H1 (cell line): ENCODE measurements at regions not wholly inside any gene's neighbourhood (a gene's known extent, or its start where the extent isn't known, plus 50 kb on each side); places are given as distances from the start of the nearest gene placed in this dataset.

ENCODE experiments used
- CTCF ChIA-PET: fragments of 300-600 bp; sonication (Branson Sonifier 250); formaldehyde crosslinking; loops from one replicate; lab custom pipeline; 2021; ENCODE audit not compliant: partially characterized antibody; lab: Charles Lee
- POLR2A ChIA-PET: fragments of 300-600 bp; sonication (Branson Sonifier 250); formaldehyde crosslinking; loops from one replicate; lab custom pipeline; 2021; ENCODE audit warnings: inconsistent platforms; ENCODE audit not compliant: partially characterized antibody; lab: Charles Lee
- DNase-seq, 2 experiments: peaks; one replicate each; pipeline versions ENCODE4 v3.0.0 to v3.0.0-alpha.2; 2010 to 2022; ENCODE audit warnings: low spot score in 2 of 2, low read depth in 1 of 2, mixed read lengths in 1 of 2
- FAIRE-seq: peaks from 2 replicates; lab custom pipeline; 2011; peaks lifted over from hg19 to GRCh38; lab: Jason Lieb, UNC
- H2AFZ ChIP-seq: 2 replicates; pipeline ENCODE4 v1.8.1; 2012; ENCODE audit warnings: low read length, inconsistent platforms
- H2AK5ac ChIP-seq: 2 replicates; pipeline ENCODE4 v1.6.1; 2013; ENCODE audit warnings: low read depth, low read length
- H2BK120ac ChIP-seq: replicated peaks from 2 replicates; pipeline ENCODE3; 2013; ENCODE audit warnings: low read depth, low read length, inconsistent platforms
- H2BK12ac ChIP-seq: 2 replicates; pipeline ENCODE4 v1.6.1; 2013; ENCODE audit warnings: low read depth, low read length
- H2BK15ac ChIP-seq: 2 replicates; pipeline ENCODE4 v1.6.1; 2013; ENCODE audit warnings: low read length
- H2BK20ac ChIP-seq: 2 replicates; pipeline ENCODE4 v1.6.1; 2013; ENCODE audit warnings: low read length
- H2BK5ac ChIP-seq: 2 replicates; pipeline ENCODE4 v1.6.1; 2013; ENCODE audit warnings: low read depth, low read length
- H3K14ac ChIP-seq: 2 replicates; pipeline ENCODE4 v1.6.1; 2013; ENCODE audit warnings: inconsistent platforms; ENCODE audit not compliant: insufficient read length
- H3K18ac ChIP-seq: 2 replicates; pipeline ENCODE4 v1.6.1; 2013; ENCODE audit warnings: low read length; ENCODE audit errors: extremely low read depth
- H3K23ac ChIP-seq: 2 replicates; pipeline ENCODE4 v1.6.1; 2013; ENCODE audit warnings: inconsistent platforms; ENCODE audit not compliant: insufficient read length
- H3K23me2 ChIP-seq: 2 replicates; pipeline ENCODE4 v1.6.1; 2013; ENCODE audit warnings: low read depth, low read length
- H3K27ac ChIP-seq: 2 replicates; pipeline ENCODE4 v1.6.1; 2011; ENCODE audit warnings: low read depth, low read length, inconsistent platforms
- H3K27me3 ChIP-seq, 4 experiments: replicated peaks in 1 of 4; 1 replicate in 1 of 4; 2 replicates in 3 of 4; pipeline versions ENCODE4 v1.6.1 to v1.8.1; 2011 to 2013; ENCODE audit warnings: low read length in 3 of 4, mild to moderate bottlenecking in 3 of 4, inconsistent platforms in 2 of 4, mixed read lengths in 2 of 4, moderate library complexity in 1 of 4; ENCODE audit not compliant: control insufficient read depth in 3 of 4, insufficient read depth in 3 of 4; ENCODE audit errors: extremely low read depth in 1 of 4
- H3K36me3 ChIP-seq, 4 experiments: 2 replicates each; pipeline versions ENCODE4 v1.6.1 to v1.8.1; 2011 to 2013; ENCODE audit warnings: mild to moderate bottlenecking in 4 of 4, low read length in 3 of 4, moderate library complexity in 2 of 4, control low read depth in 1 of 4, inconsistent platforms in 1 of 4; ENCODE audit not compliant: insufficient read depth in 4 of 4, control insufficient read depth in 2 of 4
- H3K4ac ChIP-seq: replicated peaks from 2 replicates; pipeline ENCODE3; 2013; ENCODE audit warnings: low read length, low read depth, mixed read lengths, inconsistent platforms; ENCODE audit not compliant: insufficient read length
- H3K4me1 ChIP-seq, 4 experiments: replicated peaks in 1 of 4; 1 replicate in 1 of 4; 2 replicates in 3 of 4; pipeline versions ENCODE4 v1.6.1 to v1.8.1; 2011 to 2013; ENCODE audit warnings: low read length in 3 of 4, inconsistent platforms in 2 of 4, mixed read lengths in 1 of 4; ENCODE audit not compliant: insufficient read depth in 4 of 4, control insufficient read depth in 3 of 4
- H3K4me2 ChIP-seq, 2 experiments: 2 replicates each; pipeline versions ENCODE4 v1.6.1 to v1.8.1; 2011 to 2013; ENCODE audit warnings: low read depth in 2 of 2, low read length in 2 of 2, control low read depth in 1 of 2, inconsistent platforms in 1 of 2, mild to moderate bottlenecking in 1 of 2; ENCODE audit not compliant: insufficient read depth in 1 of 2
- H3K4me3 ChIP-seq, 4 experiments: fragments of 200-600, 300-600 bp in 1 of 4; sonication (generic), shearing (Covaris generic), sonication (Bioruptor Twin) in 1 of 4; 2 replicates each; pipeline versions ENCODE4 v1.5.1 to v1.8.1; 2011 to 2016; ENCODE audit warnings: low read length in 4 of 4, low read depth in 3 of 4, control low read depth in 2 of 4, inconsistent platforms in 2 of 4, mild to moderate bottlenecking in 2 of 4, mixed read lengths in 1 of 4, moderate library complexity in 1 of 4; ENCODE audit not compliant: insufficient read depth in 2 of 4; ENCODE audit errors: extremely low read depth in 1 of 4
- H3K56ac ChIP-seq: replicated peaks from 2 replicates; pipeline ENCODE3; 2013; ENCODE audit warnings: low read depth, mild to moderate bottlenecking, mixed read lengths, low read length, inconsistent platforms; ENCODE audit not compliant: insufficient read length
- H3K79me1 ChIP-seq: 2 replicates; pipeline ENCODE4 v1.6.1; 2013; ENCODE audit warnings: low read depth, low read length, control low read depth
- H3K79me2 ChIP-seq, 2 experiments: 2 replicates each; pipeline versions ENCODE4 v1.6.1 to v1.8.1; 2012 to 2013; ENCODE audit warnings: low read length in 2 of 2, mild to moderate bottlenecking in 2 of 2, inconsistent platforms in 1 of 2; ENCODE audit not compliant: insufficient read depth in 2 of 2, control insufficient read depth in 1 of 2
- H3K9ac ChIP-seq, 4 experiments: replicated peaks in 1 of 4; 1 replicate in 1 of 4; 2 replicates in 3 of 4; pipeline versions ENCODE4 v1.6.1 to v1.8.1; 2011 to 2013; ENCODE audit warnings: low read depth in 3 of 4, low read length in 3 of 4, control low read depth in 2 of 4, mild to moderate bottlenecking in 2 of 4, moderate library complexity in 2 of 4, inconsistent platforms in 1 of 4; ENCODE audit errors: extremely low read depth in 1 of 4
- H3K9me3 ChIP-seq, 2 experiments: 2 replicates each; pipeline versions ENCODE4 v1.6.1 to v1.8.1; 2012 to 2013; ENCODE audit warnings: mild to moderate bottlenecking in 2 of 2, moderate library complexity in 2 of 2, control low read depth in 1 of 2, inconsistent platforms in 1 of 2, low read depth in 1 of 2, low read length in 1 of 2, mixed read lengths in 1 of 2; ENCODE audit not compliant: insufficient read depth in 2 of 2
- H4K20me1 ChIP-seq, 2 experiments: replicated peaks in 1 of 2; 2 replicates each; pipeline versions ENCODE3 to v1.8.1; 2011 to 2013; ENCODE audit warnings: inconsistent platforms in 2 of 2, low read length in 2 of 2, mild to moderate bottlenecking in 1 of 2; ENCODE audit not compliant: insufficient read depth in 2 of 2, control insufficient read depth in 1 of 2
- H4K5ac ChIP-seq: 2 replicates; pipeline ENCODE4 v1.6.1; 2013; ENCODE audit warnings: low read length, low read depth, mixed read lengths, inconsistent platforms; ENCODE audit not compliant: insufficient read length
- H4K8ac ChIP-seq: 2 replicates; pipeline ENCODE4 v1.8.0; 2013; ENCODE audit warnings: mild to moderate bottlenecking, moderate library complexity, low read length, inconsistent platforms; ENCODE audit not compliant: insufficient read depth; ENCODE audit errors: extremely low read depth
- H4K91ac ChIP-seq: replicated peaks from 2 replicates; pipeline ENCODE3; 2013; ENCODE audit warnings: low read length, mixed read lengths, inconsistent platforms; ENCODE audit not compliant: insufficient read length
- BCL11A ChIP-seq, 2 experiments: IDR thresholded peaks; one replicate each; pipeline ENCODE4 v1.6.1; 2011; ENCODE audit warnings: low read depth in 2 of 2, low read length in 2 of 2, mild to moderate bottlenecking in 2 of 2
- CEBPB ChIP-seq: IDR thresholded peaks from 2 replicates; pipeline ENCODE4 v1.6.1; 2012; ENCODE audit warnings: low read depth, low read length
- FOSL1 ChIP-seq: IDR thresholded peaks from 2 replicates; pipeline ENCODE4 v1.6.1; 2011; ENCODE audit warnings: mild to moderate bottlenecking, low read depth, low read length, moderate library complexity; ENCODE audit not compliant: insufficient read depth
- GABPA ChIP-seq: IDR thresholded peaks from 2 replicates; pipeline ENCODE4 v1.6.1; 2011; ENCODE audit warnings: mild to moderate bottlenecking, low read length, moderate library complexity, borderline replicate concordance; ENCODE audit not compliant: insufficient read depth
- KDM1A ChIP-seq: fragments of 200-600, 300-600 bp; sonication (generic); IDR thresholded peaks from 2 replicates; pipeline ENCODE4 v1.7.1; 2016; ENCODE audit warnings: mild to moderate bottlenecking, low read length, borderline replicate concordance
- KDM4A ChIP-seq: IDR thresholded peaks from one replicate; pipeline ENCODE4 v1.7.1; 2012; ENCODE audit warnings: low read depth, mild to moderate bottlenecking, moderate library complexity, low read length, inconsistent platforms; ENCODE audit not compliant: severe bottlenecking
- POU5F1 ChIP-seq: IDR thresholded peaks from 2 replicates; pipeline ENCODE4 v1.6.1; 2011; ENCODE audit warnings: low read depth, mild to moderate bottlenecking, low read length, moderate library complexity
- SIRT6 ChIP-seq: IDR thresholded peaks from one replicate; pipeline ENCODE4 v1.7.1; 2012; ENCODE audit warnings: low read length, inconsistent platforms
- USF2 ChIP-seq: IDR thresholded peaks from 2 replicates; pipeline ENCODE4 v1.6.1; 2011; ENCODE audit warnings: low read length, improper control_type of control experiment
- WGBS, 2 experiments: shearing (Covaris generic) in 1 of 2; methylation state at CpG; one replicate each; pipeline versions ENCODE4 v1.1.6 to v1.1.7; 2013 to 2015; ENCODE audit warnings: low lambda C conversion rate in 2 of 2, mixed read lengths in 2 of 2, inconsistent platforms in 1 of 2, low coverage in 1 of 2, missing lambda C conversion rate in 1 of 2; ENCODE audit not compliant: insufficient replicate concordance in 2 of 2, insufficient coverage in 1 of 2, insufficient read length in 1 of 2; ENCODE audit errors: extremely low coverage in 1 of 2, missing lambda C conversion rate in 1 of 2; 5-methylcytosine and 5-hydroxymethylcytosine counted together

- TF ChIP-seq FOSL1 (no peak), CEBPB (no peak), BCL11A (IDR thresholded peaks at IDR 0.05; ENCODE audit: low read depth in 2 of 2, low read length in 2 of 2) (no peak), SIRT6 (no peak), USF2 (no peak), KDM1A (no peak), POU5F1 (no peak), GABPA (no peak), KDM4A (no peak)
- H3K4me1 ChIP-seq = peaks cover 4 to 10% (median 9%) of the 10 kb centered on the region in 4 experiments; a peak in 5 of 7 replicates
- no peaks in the 10 kb centered on the region for H3K79me1 ChIP-seq
- WGBS, 2 experiments = 95% methylated on average over 1 of the region's 1 CpG; no CpG with 5 or more reads in 1 of the 2 experiments
- ChIA-PET CTCF (interaction anchor here (0.6 kb wide), 1 partner anchor 513 kb away, joined by 3 read pairs; no protein-coding TSS in a partner anchor), POLR2A (no interaction called here)
- H3K9me3 ChIP-seq = no peaks in the 10 kb centered on the region
- no peak overlapping the region for H2AK5ac ChIP-seq
- no peak overlapping the region for H3K56ac ChIP-seq
- no peak overlapping the region for H2BK20ac ChIP-seq
- no peak overlapping the region for H2BK5ac ChIP-seq
- H4K8ac ChIP-seq = no peak overlapping the region
- H3K18ac ChIP-seq = no peak overlapping the region
- no peaks in the 10 kb centered on the region for H4K20me1 ChIP-seq
- no peak overlapping the region for H4K5ac ChIP-seq
- H3K4me2 ChIP-seq = no peak overlapping the region
- no peak overlapping the region for H2AFZ ChIP-seq
- no peak overlapping the region for H3K23ac ChIP-seq
- no peak overlapping the region for H2BK120ac ChIP-seq
- no peak overlapping the region for H3K27ac ChIP-seq
- H3K27me3 ChIP-seq = no peaks in the 10 kb centered on the region
- H3K23me2 ChIP-seq = no peaks in the 10 kb centered on the region
- no peak overlapping the region for H3K14ac ChIP-seq
- no peak overlapping the region for H3K4me3 ChIP-seq
- no peak overlapping the region for H2BK15ac ChIP-seq
- no peaks in the 10 kb centered on the region for H3K36me3 ChIP-seq
- H3K4ac ChIP-seq = no peak overlapping the region
- no peak overlapping the region for H3K9ac ChIP-seq
- no peaks in the 10 kb centered on the region for H3K79me2 ChIP-seq
- no peak overlapping the region for H4K91ac ChIP-seq
- no peak overlapping the region for H2BK12ac ChIP-seq
- FAIRE-seq (no peak), DNase-seq (no peak)
Measured at GRCh38 chr5:158593925-158594324, 505.8 kb downstream of the EBF1 start.
